Hindlimb muscle (tissue), 1 donor: ENCODE measurements at regions not wholly inside any gene's neighbourhood (a gene's known extent, or its start where the extent isn't known, plus 50 kb on each side); places are given as distances from the start of the nearest gene placed in this dataset.

Source experiments
- DNase-seq: peaks from one replicate; pipeline ENCODE4 v3.0.0-alpha.2; 2013

- no peak for DNase-seq
Measured at GRCh38 chr7:145088111-145088745, 252.4 kb upstream of the TPK1 start.

- DNase-seq = no peak
Measured at GRCh38 chr7:145082366-145083161, 246.7 kb upstream of the TPK1 start.

GRCh38 chr7:145065473-145065872 lies 229.6 kb upstream of the TPK1 start:
- DNase-seq = no peak

- DNase-seq = no peak
Measured at GRCh38 chr7:145064114-145064513, 228.3 kb upstream of the TPK1 start.

- no peak for DNase-seq
Measured at GRCh38 chr7:145053781-145054180, 217.9 kb upstream of the TPK1 start.

- DNase-seq = no peak
Measured at GRCh38 chr7:145050415-145050814, 214.6 kb upstream of the TPK1 start.

GRCh38 chr7:145036604-145037405 lies 201.0 kb upstream of the TPK1 start:
- peak; percentile 32 for DNase-seq

GRCh38 chr7:145031162-145031561 lies 195.3 kb upstream of the TPK1 start:
- DNase-seq = no peak

GRCh38 chr7:145030754-145031153 lies 194.9 kb upstream of the TPK1 start:
- DNase-seq = no peak

GRCh38 chr7:145020454-145020853 lies 184.6 kb upstream of the TPK1 start:
- no peak for DNase-seq

GRCh38 chr7:145016068-145016467 lies 180.2 kb upstream of the TPK1 start:
- no peak for DNase-seq

GRCh38 chr7:145009876-145010275 lies 174.0 kb upstream of the TPK1 start:
- DNase-seq = no peak

GRCh38 chr7:145005601-145006000 lies 169.7 kb upstream of the TPK1 start:
- no peak for DNase-seq

GRCh38 chr7:144997512-144997911 lies 161.7 kb upstream of the TPK1 start:
- no peak for DNase-seq

- no peak for DNase-seq
Measured at GRCh38 chr7:144995495-144995894, 159.6 kb upstream of the TPK1 start.

- no peak for DNase-seq
Measured at GRCh38 chr7:144991041-144991440, 155.2 kb upstream of the TPK1 start.

GRCh38 chr7:144987686-144988085 lies 151.8 kb upstream of the TPK1 start:
- DNase-seq = no peak

GRCh38 chr7:144982133-144982532 lies 146.3 kb upstream of the TPK1 start:
- no peak for DNase-seq

- no peak for DNase-seq
Measured at GRCh38 chr7:144975882-144976281, 140.0 kb upstream of the TPK1 start.

GRCh38 chr7:144969787-144970186 lies 133.9 kb upstream of the TPK1 start:
- DNase-seq = no peak

- no peak for DNase-seq
Measured at GRCh38 chr7:144960763-144961162, 124.9 kb upstream of the TPK1 start.

GRCh38 chr7:144957998-144958397 lies 122.1 kb upstream of the TPK1 start:
- DNase-seq = no peak

GRCh38 chr7:144955422-144955821 lies 119.6 kb upstream of the TPK1 start:
- DNase-seq = no peak

- DNase-seq = no peak
Measured at GRCh38 chr7:144941127-144941526, 105.3 kb upstream of the TPK1 start.
